GM10266 (cell line): ENCODE measurements at regions not wholly inside any gene's neighbourhood (a gene's known extent, or its start where the extent isn't known, plus 50 kb on each side); places are given as distances from the start of the nearest gene placed in this dataset.

Experiments
- DNase-seq: peaks from one replicate; pipeline ENCODE4 v3.0.0; 2012; ENCODE audit errors: extremely low spot score
- TF ChIP-seq, protein P1 (sequence below): IDR thresholded peaks from 2 replicates; pipeline ENCODE4 v1.5.1; 2012; ENCODE audit warnings: mild to moderate bottlenecking, low read depth; ENCODE audit not compliant: control insufficient read depth, insufficient read depth; ENCODE audit errors: missing control alignments

DNA sequence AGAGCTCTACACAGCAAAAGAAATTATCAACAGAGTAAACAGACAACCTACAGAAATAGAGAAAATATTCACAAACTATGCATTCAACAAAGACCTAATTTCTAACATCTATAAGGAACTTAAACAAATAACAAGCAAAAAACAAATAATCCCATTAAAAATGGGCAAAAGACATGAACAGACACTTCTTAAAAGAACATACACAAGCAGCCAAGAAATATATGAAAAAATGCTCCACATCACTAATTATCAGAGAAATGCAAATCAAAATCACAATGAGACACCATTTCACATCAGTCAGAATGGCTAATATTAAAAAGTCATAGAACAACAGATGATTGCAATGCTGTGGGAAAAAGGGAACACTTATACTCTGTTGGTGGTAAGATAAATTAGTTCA is 100.7 kb upstream of the LGR5 start:
- TF ChIP-seq, protein P1, sequence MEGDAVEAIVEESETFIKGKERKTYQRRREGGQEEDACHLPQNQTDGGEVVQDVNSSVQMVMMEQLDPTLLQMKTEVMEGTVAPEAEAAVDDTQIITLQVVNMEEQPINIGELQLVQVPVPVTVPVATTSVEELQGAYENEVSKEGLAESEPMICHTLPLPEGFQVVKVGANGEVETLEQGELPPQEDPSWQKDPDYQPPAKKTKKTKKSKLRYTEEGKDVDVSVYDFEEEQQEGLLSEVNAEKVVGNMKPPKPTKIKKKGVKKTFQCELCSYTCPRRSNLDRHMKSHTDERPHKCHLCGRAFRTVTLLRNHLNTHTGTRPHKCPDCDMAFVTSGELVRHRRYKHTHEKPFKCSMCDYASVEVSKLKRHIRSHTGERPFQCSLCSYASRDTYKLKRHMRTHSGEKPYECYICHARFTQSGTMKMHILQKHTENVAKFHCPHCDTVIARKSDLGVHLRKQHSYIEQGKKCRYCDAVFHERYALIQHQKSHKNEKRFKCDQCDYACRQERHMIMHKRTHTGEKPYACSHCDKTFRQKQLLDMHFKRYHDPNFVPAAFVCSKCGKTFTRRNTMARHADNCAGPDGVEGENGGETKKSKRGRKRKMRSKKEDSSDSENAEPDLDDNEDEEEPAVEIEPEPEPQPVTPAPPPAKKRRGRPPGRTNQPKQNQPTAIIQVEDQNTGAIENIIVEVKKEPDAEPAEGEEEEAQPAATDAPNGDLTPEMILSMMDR: no peak
- no peak for DNase-seq

DNA sequence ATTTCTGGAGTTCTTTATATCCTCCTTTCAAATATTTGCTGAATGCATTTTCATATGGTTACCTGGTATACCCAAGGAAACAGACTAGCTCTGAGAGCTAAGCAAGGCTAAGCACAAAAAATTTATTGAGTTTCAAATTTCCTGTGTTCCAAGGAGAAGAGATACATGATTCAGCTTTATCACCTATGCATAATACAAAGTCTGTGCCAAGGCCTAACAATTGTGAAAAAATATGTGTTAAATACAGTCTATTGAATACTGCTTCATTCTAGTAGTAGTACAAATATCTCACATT is 103.7 kb upstream of the LGR5 start:
- TF ChIP-seq, protein P1: no peak
- no peak for DNase-seq

DNA sequence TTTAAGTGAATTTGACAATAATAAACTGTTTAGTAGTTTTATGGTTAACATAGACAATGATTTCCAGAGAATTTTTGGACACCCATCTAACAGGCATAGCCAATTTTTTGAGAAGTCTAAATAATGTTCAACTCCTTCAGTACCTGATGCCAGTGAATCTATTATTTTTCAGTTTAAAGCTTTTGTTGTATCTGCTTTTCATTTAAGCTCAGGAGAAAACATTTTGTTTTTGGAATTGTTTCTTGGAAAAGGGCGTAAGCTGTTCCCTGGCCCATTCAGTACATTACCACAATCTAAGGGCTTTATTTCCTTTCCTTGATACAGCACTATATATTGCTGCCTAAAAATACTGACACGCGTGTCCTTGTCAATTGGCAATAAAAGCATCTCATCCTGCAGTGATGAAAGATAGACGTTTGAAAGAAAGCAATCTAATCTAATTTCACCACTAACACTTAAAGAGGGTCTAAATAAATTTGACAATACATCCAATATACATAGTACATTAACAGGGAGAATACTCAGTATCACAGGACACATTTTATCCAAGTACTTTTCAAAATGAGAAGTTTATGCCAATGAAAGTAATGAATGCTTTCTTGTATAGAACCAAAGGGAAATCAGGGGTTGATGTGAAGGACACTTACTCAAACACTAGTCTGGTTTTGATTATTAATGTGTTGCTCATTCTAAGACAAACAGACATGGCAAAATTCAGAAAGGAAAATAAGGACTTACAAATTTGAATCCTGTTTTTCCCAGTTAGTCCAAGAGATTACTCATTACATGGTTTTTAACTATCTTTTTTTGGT is 104.2 kb upstream of the LGR5 start:
- TF ChIP-seq, protein P1: no peak
- DNase-seq: no peak

DNA sequence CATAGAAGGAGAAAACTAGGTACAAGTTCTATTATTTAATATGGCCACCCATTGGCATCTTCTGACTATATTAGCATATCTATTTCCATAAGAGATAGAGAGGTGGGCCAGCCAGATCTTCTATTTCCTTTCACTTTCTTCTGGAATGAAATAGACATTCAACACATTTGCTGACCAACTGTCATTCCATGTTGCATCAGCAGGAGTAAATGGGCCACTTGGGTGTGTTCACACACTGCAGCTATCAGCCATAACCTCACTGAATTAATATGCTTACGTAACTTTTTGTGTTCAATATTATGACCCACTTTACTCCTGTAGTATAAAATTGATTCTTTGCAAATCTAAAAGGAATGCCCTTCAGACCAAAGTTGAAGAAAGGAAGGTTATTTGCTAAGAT is 106.2 kb upstream of the LGR5 start:
- TF ChIP-seq, protein P1: no peak
- no peak for DNase-seq

DNA sequence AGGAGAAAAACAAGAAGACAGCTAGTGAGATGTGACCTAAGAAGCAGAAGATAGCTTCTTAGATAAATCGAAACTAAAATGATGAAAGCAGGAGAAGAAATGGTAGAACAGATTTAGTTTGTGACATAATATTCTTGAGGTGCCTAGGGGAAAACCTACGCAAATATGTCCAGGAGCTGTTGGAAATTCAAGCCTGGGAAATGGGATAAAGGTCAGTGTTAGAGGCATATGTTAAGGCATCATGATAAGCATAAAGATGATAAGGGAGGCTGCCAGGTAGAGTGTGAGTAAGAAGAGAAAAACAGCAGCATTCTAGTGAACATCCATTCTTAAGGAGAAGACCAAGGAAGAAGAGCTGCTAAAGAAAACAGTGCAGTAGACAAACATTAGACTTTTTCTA is 109.6 kb upstream of the LGR5 start:
- DNase-seq: no peak
- TF ChIP-seq, protein P1: no peak

DNA sequence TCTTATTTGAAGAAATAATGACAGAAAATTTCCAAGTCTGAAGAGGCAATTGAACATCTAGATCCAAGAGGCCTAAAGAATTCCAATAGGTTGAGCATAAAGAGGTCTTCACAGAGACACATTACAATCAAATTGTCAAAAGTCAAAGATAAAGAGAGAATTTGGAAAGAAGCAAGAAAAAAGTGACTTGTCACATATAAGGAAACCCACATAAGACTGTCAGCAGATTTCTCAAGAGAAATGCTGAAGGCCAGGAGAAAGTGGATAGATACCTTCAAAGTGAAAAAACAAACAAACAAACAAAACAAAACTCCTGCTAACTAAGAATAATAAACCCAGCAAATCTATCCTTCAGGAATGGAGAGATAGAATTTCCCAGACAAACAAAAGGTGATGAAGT is 118.1 kb upstream of the LGR5 start:
- TF ChIP-seq, protein P1: no peak
- no peak for DNase-seq

DNA sequence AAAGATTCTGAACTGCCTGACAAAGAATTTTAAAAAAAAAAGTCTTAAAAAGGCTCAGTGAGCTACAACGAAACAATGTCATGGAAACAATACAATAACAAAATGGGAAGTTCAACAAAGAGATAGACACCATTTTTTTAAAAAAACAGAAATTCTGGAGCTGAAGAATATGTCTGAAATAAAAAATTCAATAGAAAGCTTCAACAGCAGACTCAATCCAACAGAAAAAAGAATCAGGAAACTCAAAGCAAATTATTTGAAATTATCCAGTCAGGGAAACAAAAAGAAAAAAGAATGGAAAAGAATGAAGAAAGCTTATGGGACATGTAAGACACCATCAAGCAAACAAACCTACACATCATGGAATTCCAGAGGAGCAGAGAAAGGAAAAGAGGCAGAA is 118.5 kb upstream of the LGR5 start:
- no peak for DNase-seq
- TF ChIP-seq, protein P1: no peak
